ENCODE measurements at regions not wholly inside any gene's neighbourhood (a gene's known extent, or its start where the extent isn't known, plus 50 kb on each side); places are given as distances from the start of the nearest gene placed in this dataset.

DNA sequence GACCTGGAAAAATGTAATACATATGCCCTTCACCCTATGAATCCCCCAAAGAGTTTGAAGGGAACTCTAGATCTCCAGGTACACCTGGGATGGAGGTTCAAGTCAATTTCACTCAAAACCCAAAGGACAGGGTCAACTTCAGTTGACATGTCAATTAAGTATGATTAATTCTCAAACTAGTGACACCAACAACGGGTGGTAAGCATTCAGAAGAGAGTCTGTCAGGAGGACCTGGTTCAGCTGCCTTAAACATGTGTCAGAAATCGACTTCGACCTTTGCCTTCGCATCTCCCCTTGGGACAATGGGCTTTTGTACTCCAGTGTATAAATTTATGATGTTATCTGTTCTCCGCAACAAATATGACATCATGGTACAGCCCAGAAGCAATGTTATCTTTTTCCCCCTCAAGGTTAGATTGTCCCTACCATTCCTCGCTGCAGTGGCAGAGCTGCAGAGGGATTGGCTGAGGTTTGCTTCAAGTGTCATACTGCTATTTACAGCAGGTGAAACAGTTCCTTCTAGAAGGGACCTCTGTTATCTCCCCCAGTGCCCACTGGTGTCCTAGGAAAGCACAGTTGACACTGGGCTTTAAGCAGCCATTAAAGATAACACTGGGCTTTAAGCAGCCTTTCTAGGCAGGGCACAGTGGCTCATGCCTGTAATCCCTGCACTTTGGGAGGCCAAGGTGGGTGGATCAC lies 94.7 kb upstream of the SNX9 start:
- H4K5ac ChIP-seq (ENCODE audit: insufficient read length, low read depth, low read length), result no peak overlapping the region
- H3K27ac ChIP-seq (ENCODE audit: insufficient read length, low read depth, low read length), result no peak overlapping the region
- no peak for DNase-seq
- H3K18ac ChIP-seq (ENCODE audit: insufficient read length, low read depth, low read length), result no peak overlapping the region
- no peak overlapping the region for H3K4me2 ChIP-seq (ENCODE audit: insufficient read depth, insufficient read length, low read length)
- no CpG with 5 or more reads among the region's 6 CpGs for WGBS (ENCODE audit: extremely low coverage, insufficient read length, low lambda C conversion rate)
- H3K79me1 ChIP-seq (ENCODE audit: insufficient read depth, low read depth, low read length, poor library complexity, severe bottlenecking), result no peaks in the 10 kb centered on the region
- Mint-ChIP-seq H3K9me3 (peaks cover 14 to 21% of the 10 kb centered on the region in 2 experiments), H3K4me1 (peaks cover 9 to 11% of the 10 kb centered on the region in 2 experiments), H3K27ac (no peak overlapping the region), H3K4me3 (no peak overlapping the region), H3K27me3 (ENCODE audit: low read depth) (0 out of 2 replicates have a peak, but pooled peaks cover 1% of the 10 kb centered on the region), H3K36me3 (ENCODE audit: insufficient read depth in 1 of 3, low read depth in 3 of 3) (peaks cover 0 to 19% (median 9%) of the 10 kb centered on the region in 3 experiments; a peak in 5 of 7 replicates)
- no peak overlapping the region for H3K14ac ChIP-seq (ENCODE audit: insufficient read depth, low read length)
- no peak overlapping the region for H3K23ac ChIP-seq (ENCODE audit: insufficient read length, low read depth, low read length)
- peaks cover 8% of the 10 kb centered on the region for H3K9me3 ChIP-seq (ENCODE audit: control insufficient read depth, low read depth, low read length)
- no peak overlapping the region for H2BK12ac ChIP-seq (ENCODE audit: insufficient read length, low read depth, low read length)
- no peak overlapping the region for H2AFZ ChIP-seq (ENCODE audit: low read length)
- no peak overlapping the region for H2BK120ac ChIP-seq (ENCODE audit: low read depth, low read length, poor library complexity, severe bottlenecking)
- no peak overlapping the region for H4K91ac ChIP-seq (ENCODE audit: insufficient read length, low read depth, low read length)
- H3T11ph ChIP-seq (ENCODE audit: low read length), result no peak overlapping the region
- no peaks in the 10 kb centered on the region for H3K27me3 ChIP-seq (ENCODE audit: insufficient read depth, low read length)
- no peak overlapping the region for H4K8ac ChIP-seq (replicated peaks; ENCODE audit: insufficient read length, low read depth, low read length)
- H3K56ac ChIP-seq (ENCODE audit: insufficient read length, low read depth, low read length), result no peak overlapping the region
- no peak overlapping the region for H3K9ac ChIP-seq (ENCODE audit: extremely low read depth, insufficient read length, low read length)
- no peak overlapping the region for H3K4ac ChIP-seq (ENCODE audit: low read depth, low read length)
- H2BK5ac ChIP-seq (ENCODE audit: insufficient read length, low read length), result no peak overlapping the region
- H2BK15ac ChIP-seq (ENCODE audit: low read depth, low read length), result no peak overlapping the region
- no peaks in the 10 kb centered on the region for H3K23me2 ChIP-seq (ENCODE audit: insufficient read length, low read depth, low read length, poor library complexity, severe bottlenecking)
- H3K4me1 ChIP-seq (ENCODE audit: insufficient read depth, low read length), result 0 out of 2 replicates have a peak, but pooled peaks cover 2% of the 10 kb centered on the region
- no peaks in the 10 kb centered on the region for H4K20me1 ChIP-seq (ENCODE audit: control insufficient read depth, insufficient read depth, insufficient read length)
- TF ChIP-seq, protein P1, sequence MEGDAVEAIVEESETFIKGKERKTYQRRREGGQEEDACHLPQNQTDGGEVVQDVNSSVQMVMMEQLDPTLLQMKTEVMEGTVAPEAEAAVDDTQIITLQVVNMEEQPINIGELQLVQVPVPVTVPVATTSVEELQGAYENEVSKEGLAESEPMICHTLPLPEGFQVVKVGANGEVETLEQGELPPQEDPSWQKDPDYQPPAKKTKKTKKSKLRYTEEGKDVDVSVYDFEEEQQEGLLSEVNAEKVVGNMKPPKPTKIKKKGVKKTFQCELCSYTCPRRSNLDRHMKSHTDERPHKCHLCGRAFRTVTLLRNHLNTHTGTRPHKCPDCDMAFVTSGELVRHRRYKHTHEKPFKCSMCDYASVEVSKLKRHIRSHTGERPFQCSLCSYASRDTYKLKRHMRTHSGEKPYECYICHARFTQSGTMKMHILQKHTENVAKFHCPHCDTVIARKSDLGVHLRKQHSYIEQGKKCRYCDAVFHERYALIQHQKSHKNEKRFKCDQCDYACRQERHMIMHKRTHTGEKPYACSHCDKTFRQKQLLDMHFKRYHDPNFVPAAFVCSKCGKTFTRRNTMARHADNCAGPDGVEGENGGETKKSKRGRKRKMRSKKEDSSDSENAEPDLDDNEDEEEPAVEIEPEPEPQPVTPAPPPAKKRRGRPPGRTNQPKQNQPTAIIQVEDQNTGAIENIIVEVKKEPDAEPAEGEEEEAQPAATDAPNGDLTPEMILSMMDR (conservative IDR thresholded peaks at IDR 0.05), result no peak
- H2BK20ac ChIP-seq (ENCODE audit: low read depth, low read length, poor library complexity, severe bottlenecking), result no peak overlapping the region
- H2AK5ac ChIP-seq (ENCODE audit: insufficient read length, low read length), result no peak overlapping the region
- H3K79me2 ChIP-seq (ENCODE audit: insufficient read depth, low read length), result no peaks in the 10 kb centered on the region
